Endothelial cell of umbilical vein (primary cell): ENCODE measurements at regions not wholly inside any gene's neighbourhood (a gene's known extent, or its start where the extent isn't known, plus 50 kb on each side); places are given as distances from the start of the nearest gene placed in this dataset.

Experiments used
- BruUV-seq: library from RNA; stranded (reverse); fragments of 400-500 nt; replicated peaks from 2 replicates; lab custom pipeline; 2021; lab: Mats Ljungman, UMichigan
- CTCF ChIA-PET: fragments of 300-600, 350-600 bp; sonication (Branson Sonifier 250); formaldehyde crosslinking; loops from one replicate; lab custom pipeline; 2021; ENCODE audit warnings: antibody characterized with exemption, inconsistent platforms; lab: Charles Lee
- POLR2A ChIA-PET: fragments of 300-600, 350-600 bp; sonication (Branson Sonifier 250); formaldehyde crosslinking; loops from one replicate; lab custom pipeline; 2021; ENCODE audit warnings: antibody characterized with exemption, inconsistent platforms; lab: Charles Lee
- DNase-seq: peaks from one replicate; pipeline ENCODE4 v3.0.0-alpha.2; 2011; ENCODE audit warnings: low read depth, low spot score
- FAIRE-seq: peaks from 2 replicates; lab custom pipeline; 2011; peaks lifted over from hg19 to GRCh38; lab: Jason Lieb, UNC
- H2AFZ ChIP-seq: 2 replicates; pipeline ENCODE4 v1.6.0; 2012; ENCODE audit warnings: low read depth, low read length, control low read depth, inconsistent platforms
- H3K27ac ChIP-seq: 2 replicates; pipeline ENCODE4 v1.5.1; 2011; ENCODE audit warnings: low read depth, mild to moderate bottlenecking, control low read depth, low read length, moderate library complexity; ENCODE audit not compliant: insufficient read depth
- H3K27me3 ChIP-seq, 2 experiments: 2 replicates each; pipeline versions ENCODE4 v1.6.0 to v1.6.1; 2011; ENCODE audit warnings: low read length in 2 of 2, mixed read lengths in 1 of 2; ENCODE audit not compliant: control insufficient read depth in 2 of 2, insufficient read depth in 2 of 2
- H3K36me3 ChIP-seq, 2 experiments: 2 replicates in 1 of 2; 3 replicates in 1 of 2; pipeline ENCODE4 v1.5.1; 2011; ENCODE audit warnings: low read length in 2 of 2, mild to moderate bottlenecking in 1 of 2, moderate library complexity in 1 of 2; ENCODE audit not compliant: control insufficient read depth in 2 of 2, insufficient read depth in 2 of 2; ENCODE audit errors: extremely low read depth in 1 of 2
- H3K4me1 ChIP-seq: 3 replicates; pipeline ENCODE4 v1.5.1; 2011; ENCODE audit warnings: mild to moderate bottlenecking, low read length; ENCODE audit not compliant: control insufficient read depth, insufficient read depth; ENCODE audit errors: extremely low read depth
- H3K4me2 ChIP-seq: 2 replicates; pipeline ENCODE4 v1.6.1; 2011; ENCODE audit warnings: low read length, control low read depth, mixed read lengths; ENCODE audit not compliant: insufficient read depth
- H3K4me3 ChIP-seq, 3 experiments: fragments of 200-600 bp in 1 of 3; sonication (generic), shearing (Covaris generic) in 1 of 3; replicated peaks in 1 of 3; 2 replicates each; pipeline ENCODE4 v1.5.1; 2011 to 2016; ENCODE audit warnings: control low read depth in 3 of 3, low read length in 3 of 3, mild to moderate bottlenecking in 2 of 3, inconsistent platforms in 1 of 3, low read depth in 1 of 3, moderate library complexity in 1 of 3; ENCODE audit not compliant: insufficient read depth in 1 of 3
- H3K79me2 ChIP-seq: 2 replicates; pipeline ENCODE4 v1.6.0; 2012; ENCODE audit warnings: low read length, inconsistent platforms; ENCODE audit not compliant: control insufficient read depth, insufficient read depth
- H3K9ac ChIP-seq: replicated peaks from 2 replicates; pipeline ENCODE3; 2011; ENCODE audit warnings: low read length, control low read depth; ENCODE audit not compliant: insufficient read depth; ENCODE audit errors: extremely low read depth
- H3K9me1 ChIP-seq: replicated peaks from 3 replicates; pipeline ENCODE4 v1.6.0; 2011; ENCODE audit warnings: mild to moderate bottlenecking, low read length; ENCODE audit not compliant: control insufficient read depth, insufficient read depth; ENCODE audit errors: extremely low read depth
- H3K9me3 ChIP-seq: replicated peaks from 2 replicates; pipeline ENCODE4 v1.5.1; 2012; ENCODE audit warnings: low read length, inconsistent platforms; ENCODE audit not compliant: control insufficient read depth, insufficient read depth
- H4K20me1 ChIP-seq: replicated peaks from 2 replicates; pipeline ENCODE3; 2011; ENCODE audit warnings: mild to moderate bottlenecking, low read length; ENCODE audit not compliant: control insufficient read depth, insufficient read depth; ENCODE audit errors: extremely low read depth
- CTCF ChIP-seq, 2 donors: IDR thresholded peaks; 1 replicate in 1 of 2; 2 replicates in 1 of 2; pipeline ENCODE4 v1.5.1; 2011; ENCODE audit warnings: low read length in 2 of 2, mild to moderate bottlenecking in 2 of 2, moderate library complexity in 2 of 2, control low read depth in 1 of 2, inconsistent platforms in 1 of 2, low read depth in 1 of 2; ENCODE audit not compliant: insufficient read depth in 1 of 2; ENCODE audit errors: extremely low read depth in 1 of 2
- EZH2 ChIP-seq: IDR thresholded peaks from 2 replicates; pipeline ENCODE4 v1.6.1; 2012; ENCODE audit warnings: borderline replicate concordance, low read depth, mild to moderate bottlenecking, moderate library complexity, low read length, inconsistent platforms; ENCODE audit not compliant: severe bottlenecking
- FOS ChIP-seq: IDR thresholded peaks from 2 replicates; pipeline ENCODE4 v1.6.1; 2011; ENCODE audit warnings: mild to moderate bottlenecking, low read length, moderate library complexity, borderline replicate concordance; ENCODE audit not compliant: insufficient read depth
- MYC ChIP-seq: IDR thresholded peaks from one replicate; pipeline ENCODE4 v1.6.1; 2011; ENCODE audit warnings: mild to moderate bottlenecking, low read depth, low read length
- dilution Hi-C: fragments of 300-500 bp; cut with MboI; formaldehyde crosslinking; loops from one replicate; pipeline ENCODE4 v1.15.0; 2019; ENCODE audit warnings: low sequenced_read_pairs; ENCODE audit not compliant: extremely low pct_ligation_motif_present
- intact Hi-C: fragments of 100-400 bp; cut with micrococcal nuclease; formaldehyde crosslinking; loops from one replicate; pipeline ENCODE4 v1.10.0; 2022

DNA sequence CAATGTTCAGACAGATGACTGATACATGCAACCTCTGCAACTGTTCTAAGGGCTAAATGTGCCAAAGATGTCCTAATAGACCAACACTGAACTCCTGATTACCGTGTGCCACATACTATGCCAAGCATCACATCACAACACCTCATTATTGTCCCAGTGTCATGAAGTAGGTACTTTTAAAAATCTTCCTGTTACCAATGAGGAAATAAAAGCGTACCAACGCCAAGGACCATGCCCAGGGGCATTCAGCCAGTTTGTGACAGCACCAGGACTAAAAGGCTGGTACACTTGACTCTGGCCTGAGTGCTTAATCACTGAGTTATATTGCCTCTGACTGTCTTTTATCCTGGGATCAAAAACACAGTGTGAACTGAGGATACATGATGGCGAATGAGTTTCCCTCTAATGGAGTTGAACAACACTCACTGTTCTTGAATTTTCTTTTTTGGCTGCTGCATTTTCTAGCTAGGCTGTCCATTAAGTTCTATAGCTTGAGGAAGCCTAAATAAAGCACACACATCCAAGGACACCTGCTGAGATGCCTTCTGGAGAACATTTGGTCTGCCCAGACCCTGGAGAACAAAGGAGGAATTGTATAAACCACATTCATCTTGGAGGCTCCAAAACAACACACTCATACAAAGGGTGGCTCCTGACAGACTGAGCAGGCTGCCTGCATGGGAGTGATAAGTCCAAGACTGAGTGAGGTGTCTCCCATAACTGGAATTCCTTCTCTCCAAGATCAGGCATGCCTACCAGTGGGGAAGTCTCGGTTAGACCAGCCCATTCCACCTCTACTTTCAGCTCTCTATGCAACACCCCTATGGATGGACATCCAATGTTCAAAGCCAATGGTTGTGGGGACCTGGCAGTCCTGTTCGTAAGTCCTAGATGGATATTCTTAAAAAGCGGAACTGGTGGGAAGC lies 126.7 kb upstream of the PRICKLE2 start:
- no peaks in the 10 kb centered on the region for H3K9me1 ChIP-seq
- H3K9ac ChIP-seq: no peak overlapping the region
- dilution Hi-C loops (no loop called here), intact Hi-C loops (loop anchor here (5.0 kb wide), 2 partner anchors 85 to 165 kb away; no protein-coding TSS in a partner anchor)
- no peak for FAIRE-seq
- ChIA-PET POLR2A (no interaction called here), CTCF (interaction anchor here (1.2 to 1.3 kb wide), 2 partner anchors 85 to 329 kb away, joined by 3 to 5 read pairs; partner anchors contain the start of gene PSMD6)
- H3K4me3 ChIP-seq: no peak overlapping the region
- DNase-seq: peak; percentile 18
- no peaks in the 10 kb centered on the region for H3K36me3 ChIP-seq
- H3K4me2 ChIP-seq: no peak overlapping the region
- BruUV-seq: no TSS peak
- H3K27ac ChIP-seq: no peak overlapping the region
- TF ChIP-seq EZH2 (no peak), MYC (no peak), CTCF (IDR thresholded peaks at IDR 0.05; ENCODE audit: extremely low read depth in 1 of 2, insufficient read depth in 1 of 2, low read depth in 1 of 2, low read length in 2 of 2) (no peak), FOS (no peak)
- H3K9me3 ChIP-seq: no peaks in the 10 kb centered on the region
- H4K20me1 ChIP-seq: no peaks in the 10 kb centered on the region
- no peaks in the 10 kb centered on the region for H3K27me3 ChIP-seq
- peaks cover 43% of the 10 kb centered on the region for H3K4me1 ChIP-seq
- no peaks in the 10 kb centered on the region for H3K79me2 ChIP-seq
- H2AFZ ChIP-seq: peak overlapping the region; percentile 62
